NCI-H2171 treated with DMSO at 0.1 percent for 48 hours (cell line): ENCODE measurements at regions not wholly inside any gene's neighbourhood (a gene's known extent, or its start where the extent isn't known, plus 50 kb on each side); places are given as distances from the start of the nearest gene placed in this dataset.

Experiments used
- DNase-seq: peaks from one replicate; lab custom pipeline; 2025; lab: John Stamatoyannopoulos, UW

DNA sequence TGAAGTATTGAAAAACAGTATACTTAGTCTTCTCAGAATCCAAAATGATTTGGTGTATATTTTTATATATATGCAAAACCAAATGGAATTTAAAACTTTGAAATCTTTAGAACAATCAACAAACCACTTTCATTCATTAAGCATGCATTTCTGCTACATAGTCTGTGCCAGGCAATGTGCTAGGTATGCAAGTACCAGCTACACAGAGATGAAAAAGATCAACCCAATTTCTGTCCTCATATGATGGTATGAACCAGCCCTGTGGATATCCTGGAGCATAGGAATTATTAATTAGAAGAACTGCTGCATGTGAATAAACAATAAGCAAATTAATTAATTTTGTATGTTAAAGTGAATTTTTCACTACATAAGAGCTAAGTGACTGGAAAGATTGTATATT is 51.2 kb upstream of the RTN4 start:
- DNase-seq = no peak

DNA sequence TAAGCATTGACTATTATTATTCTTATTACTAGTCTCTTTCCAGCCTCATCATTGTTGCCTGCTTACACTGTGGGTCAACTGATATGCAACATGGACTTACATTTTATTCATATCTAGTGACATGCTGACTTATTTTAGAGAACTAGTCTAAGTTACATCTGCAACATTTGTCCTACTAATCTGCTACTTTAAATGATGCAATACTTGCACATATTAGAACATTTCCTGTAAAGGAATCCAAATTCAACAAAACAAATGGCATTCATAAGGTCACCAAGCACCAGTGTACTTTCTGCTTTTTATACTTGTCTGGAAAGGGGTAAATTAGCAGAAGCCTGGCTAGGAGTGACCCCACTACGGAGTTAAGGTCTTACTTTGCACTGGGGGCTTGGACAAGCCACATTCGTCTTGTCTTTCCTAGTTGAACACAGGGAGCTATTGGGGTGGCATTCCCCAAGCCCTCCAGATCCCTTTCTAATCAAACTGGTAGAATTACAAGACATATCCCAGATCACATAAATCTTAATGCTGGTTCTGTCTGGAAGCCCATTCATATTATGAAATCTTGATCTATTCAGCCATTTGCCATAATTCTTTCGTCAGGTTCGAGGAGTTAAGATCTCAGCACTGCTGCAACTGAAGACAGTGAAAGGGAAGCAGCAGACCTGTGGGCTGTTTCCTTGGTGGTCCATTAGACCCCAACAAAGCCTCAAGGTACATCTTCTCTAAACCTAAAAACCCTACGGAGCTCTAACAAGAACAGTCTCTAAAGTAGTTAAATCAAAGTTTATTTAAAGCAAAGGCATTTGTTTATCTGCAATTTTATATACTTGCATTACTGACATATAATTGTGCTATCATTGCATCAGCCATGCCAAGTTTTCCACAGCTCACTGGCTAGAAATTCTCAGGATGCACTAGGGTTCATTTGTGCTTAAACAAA is 49.9 kb upstream of the RTN4 start:
- no peak for DNase-seq
